ENCODE measurements at regions not wholly inside any gene's neighbourhood (a gene's known extent, or its start where the extent isn't known, plus 50 kb on each side); places are given as distances from the start of the nearest gene placed in this dataset.

DNA sequence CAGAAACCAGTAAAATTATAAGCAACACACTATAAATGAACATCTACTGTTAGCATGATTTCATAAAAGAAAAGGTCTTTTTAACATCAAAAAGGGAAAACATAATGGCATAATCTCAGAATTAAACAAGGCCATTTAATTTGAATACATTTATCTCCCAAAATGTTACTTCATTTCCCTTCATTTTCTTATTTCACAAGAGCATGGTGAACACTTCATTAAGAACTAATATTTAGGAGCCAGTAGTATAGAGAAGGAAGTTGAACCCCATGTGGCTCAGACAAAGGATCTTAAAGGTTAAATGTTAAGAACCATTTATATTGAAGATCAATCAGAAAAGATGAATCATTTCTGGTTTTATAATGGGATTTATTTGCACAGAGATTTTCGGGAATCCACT is 981.7 kb downstream of the TTLL7 start:
- no peak for DNase-seq
- intact Hi-C loops (cut with DNase I), result no loop called here

DNA sequence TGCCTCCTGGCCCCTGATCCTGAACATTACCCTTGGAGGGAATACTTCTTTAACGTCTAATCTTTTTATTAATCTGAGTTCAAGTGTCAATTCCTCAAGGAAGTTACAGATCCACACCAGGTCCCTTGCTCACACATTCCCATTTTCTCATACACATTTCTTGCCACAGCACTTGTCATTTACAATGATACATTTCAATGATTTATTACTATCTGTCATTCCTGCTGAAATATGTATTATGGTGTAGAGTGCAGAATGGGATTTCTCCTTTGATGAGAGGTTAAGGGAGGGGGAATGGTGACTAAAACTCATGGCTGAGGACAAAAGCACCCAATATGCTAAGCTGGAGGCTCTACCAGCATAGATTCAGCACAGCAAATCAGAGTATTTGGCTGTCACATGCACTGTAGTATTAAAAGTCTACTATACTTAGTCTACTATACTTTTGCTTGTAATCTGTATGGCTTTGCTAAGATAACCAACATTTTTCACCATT is 982.5 kb downstream of the TTLL7 start:
- no peak for DNase-seq
- intact Hi-C loops (cut with DNase I), result no loop called here

DNA sequence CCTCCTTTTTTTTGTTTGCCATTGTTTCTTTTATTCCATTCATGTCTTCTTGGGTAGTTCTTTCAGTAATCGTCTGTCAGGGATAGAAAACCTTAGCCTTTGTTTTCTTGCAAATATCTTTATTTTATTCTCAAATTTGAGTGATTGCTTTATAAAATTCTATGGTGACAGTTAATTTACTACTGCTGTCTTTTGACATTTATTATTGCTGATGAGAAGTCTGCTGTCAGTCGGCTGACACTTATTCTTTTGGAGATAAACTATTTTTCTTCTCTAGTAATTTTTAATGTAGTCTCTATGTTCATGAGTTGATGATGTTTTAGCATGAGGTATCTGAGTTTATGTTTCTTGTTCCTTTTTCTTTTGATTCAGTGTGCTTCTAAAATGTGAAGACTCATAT is 983.8 kb downstream of the TTLL7 start:
- no peak for DNase-seq
- intact Hi-C loops (cut with DNase I), result no loop called here

DNA sequence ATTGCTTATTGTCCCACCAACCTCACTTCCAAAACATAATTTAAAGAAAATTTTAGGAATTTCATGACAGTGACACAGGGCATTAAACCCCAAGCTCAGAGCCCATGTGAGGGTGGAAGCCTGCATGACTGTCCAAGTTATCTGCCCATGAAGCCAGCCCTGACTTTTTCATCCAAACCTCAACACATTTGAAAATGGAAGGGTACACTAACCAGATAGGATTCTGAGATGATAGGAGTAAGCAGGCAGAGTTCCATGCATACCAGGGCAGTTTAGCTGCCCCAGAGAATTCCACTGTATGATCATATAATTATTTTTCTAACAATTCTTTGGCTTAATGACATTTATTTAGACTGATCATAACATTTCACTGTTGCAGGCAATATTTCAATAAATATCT is 986.0 kb downstream of the TTLL7 start:
- intact Hi-C loops (cut with DNase I), result no loop called here

DNA sequence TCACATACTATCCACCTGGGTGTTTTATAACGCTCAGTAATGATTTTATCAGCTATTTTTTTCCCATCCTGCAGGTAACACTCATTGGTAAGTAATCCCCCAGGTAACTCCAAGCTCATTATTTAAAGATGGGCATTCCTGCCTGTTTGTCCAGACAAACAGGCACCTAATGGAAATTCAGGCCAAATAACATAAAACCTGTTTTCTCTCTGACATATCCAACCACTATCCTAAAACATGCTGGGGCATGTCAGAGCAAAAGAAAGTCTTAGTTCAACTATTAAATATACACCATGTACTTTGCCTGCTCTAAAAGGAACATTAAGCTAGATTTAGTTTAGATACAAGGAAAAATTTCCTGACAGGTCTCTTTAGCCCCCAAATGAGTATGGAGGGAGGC is 987.7 kb downstream of the TTLL7 start:
- DNase-seq, result no peak
- intact Hi-C loops (cut with DNase I), result no loop called here

More for the DNA sequence above, 986.0 kb downstream of the TTLL7 start:
- no peak for DNase-seq

DNA sequence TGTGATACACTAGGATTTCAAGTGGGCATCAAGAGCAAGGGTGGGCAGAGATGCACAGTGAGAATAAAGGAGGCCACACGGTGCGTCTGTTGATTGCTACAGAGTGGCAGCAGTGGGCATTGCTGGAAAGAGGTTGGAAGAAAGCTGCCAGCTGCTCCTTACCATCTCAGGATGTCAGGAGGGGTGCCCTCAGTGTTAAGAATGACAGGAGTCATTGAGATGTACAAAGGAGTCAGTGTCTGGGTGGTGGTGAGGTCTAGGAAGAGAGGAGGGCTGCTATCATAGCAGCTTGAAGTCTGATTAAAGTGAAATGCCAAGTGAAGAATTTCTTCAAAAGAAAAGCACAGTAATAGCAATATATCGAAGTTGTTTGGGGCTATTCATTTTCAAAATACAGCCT is 992.7 kb downstream of the TTLL7 start:
- peak in 1 of 10 donors; percentile 37 for DNase-seq
- intact Hi-C loops (cut with DNase I), result no loop called here

DNA sequence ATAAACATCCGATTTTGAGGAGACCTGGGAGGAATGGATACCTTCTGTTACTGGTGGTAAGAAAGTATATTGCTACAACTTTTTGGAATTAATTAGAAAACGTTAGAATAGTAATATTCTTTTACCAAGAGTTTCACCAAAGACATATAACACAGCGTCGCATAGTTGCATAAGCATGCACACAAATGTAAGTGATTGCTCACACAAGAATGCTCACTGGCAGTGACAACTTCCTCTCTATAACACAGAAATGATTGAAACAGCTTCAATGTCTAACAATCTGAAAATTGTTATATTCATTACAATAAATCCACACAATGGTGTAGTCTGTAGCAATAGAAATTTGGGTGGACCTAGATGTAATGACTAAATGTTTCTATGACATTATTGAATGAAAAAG is 998.6 kb downstream of the TTLL7 start:
- intact Hi-C loops (cut with DNase I), result no loop called here

DNA sequence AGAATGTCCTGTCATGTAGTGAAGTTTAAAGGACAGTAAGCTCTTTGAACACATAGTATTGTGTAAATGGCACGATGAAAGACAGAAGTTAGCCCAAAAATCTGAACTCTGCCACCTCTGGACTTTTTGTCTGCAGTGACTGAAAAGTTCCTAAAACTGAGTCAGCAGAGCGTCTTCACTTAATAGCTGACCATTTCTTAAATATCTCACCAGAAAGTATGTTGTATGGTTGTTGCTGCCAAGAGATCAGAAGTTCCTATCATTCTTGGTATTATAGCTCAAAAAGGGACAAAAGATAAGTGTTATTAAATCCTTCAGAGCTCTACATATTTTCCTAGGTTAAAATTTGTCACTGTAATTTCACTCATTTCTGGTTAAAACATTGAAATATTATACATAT is 1003.0 kb downstream of the TTLL7 start:
- intact Hi-C loops (cut with DNase I), result no loop called here
- no peak for DNase-seq

More for the DNA sequence above, 998.6 kb downstream of the TTLL7 start:
- DNase-seq, result no peak

DNA sequence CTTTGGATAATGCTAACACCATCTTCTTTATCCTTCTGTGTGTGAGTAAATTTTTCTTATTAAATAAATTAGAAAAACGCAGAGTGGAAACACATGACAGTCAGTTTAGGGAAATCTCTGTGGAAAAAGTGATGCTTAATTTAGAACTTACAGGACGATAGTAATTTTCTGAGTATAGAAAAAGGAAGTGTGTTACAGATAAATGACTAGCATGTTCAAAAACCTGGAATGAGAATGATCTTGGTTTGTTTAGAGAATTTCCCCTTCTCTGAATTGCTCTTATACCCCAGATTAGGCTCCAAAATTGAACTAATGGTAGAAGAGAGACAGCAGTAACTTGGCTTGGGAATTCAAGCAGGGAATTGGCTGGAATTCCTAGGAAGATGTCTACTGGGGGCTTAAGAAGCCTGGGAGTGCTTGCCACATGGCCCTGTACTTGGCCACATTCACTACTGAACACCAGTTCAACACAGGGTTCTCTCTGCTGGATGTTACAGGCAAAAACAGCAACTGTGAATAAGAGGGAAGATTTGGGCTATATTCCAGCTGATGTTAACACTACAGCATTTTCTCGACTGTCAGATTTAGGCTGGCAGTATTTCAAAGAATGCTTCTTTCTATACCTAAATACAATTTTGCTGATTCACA is 1004.2 kb downstream of the TTLL7 start:
- DNase-seq, result no peak
- intact Hi-C loops (cut with DNase I), result no loop called here

DNA sequence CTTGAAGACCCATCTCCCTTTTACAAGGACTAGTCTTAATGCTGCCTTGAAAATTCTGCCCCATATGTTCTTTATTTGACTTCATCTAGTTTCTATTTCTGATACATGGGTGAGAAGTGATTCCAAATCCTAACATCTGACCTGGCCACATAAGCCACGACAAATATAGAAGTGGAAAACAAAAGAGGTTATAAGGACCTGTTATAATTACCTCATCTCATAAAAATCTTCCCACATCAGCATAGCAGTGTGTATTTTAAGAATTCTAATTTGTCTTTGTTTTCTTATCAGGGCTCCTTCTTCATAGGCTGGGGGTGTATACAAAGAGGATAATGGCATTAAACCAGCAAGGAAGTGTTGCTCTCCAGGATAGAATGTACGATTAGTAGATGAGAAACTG is 1007.4 kb downstream of the TTLL7 start:
- intact Hi-C loops (cut with DNase I), result no loop called here

DNA sequence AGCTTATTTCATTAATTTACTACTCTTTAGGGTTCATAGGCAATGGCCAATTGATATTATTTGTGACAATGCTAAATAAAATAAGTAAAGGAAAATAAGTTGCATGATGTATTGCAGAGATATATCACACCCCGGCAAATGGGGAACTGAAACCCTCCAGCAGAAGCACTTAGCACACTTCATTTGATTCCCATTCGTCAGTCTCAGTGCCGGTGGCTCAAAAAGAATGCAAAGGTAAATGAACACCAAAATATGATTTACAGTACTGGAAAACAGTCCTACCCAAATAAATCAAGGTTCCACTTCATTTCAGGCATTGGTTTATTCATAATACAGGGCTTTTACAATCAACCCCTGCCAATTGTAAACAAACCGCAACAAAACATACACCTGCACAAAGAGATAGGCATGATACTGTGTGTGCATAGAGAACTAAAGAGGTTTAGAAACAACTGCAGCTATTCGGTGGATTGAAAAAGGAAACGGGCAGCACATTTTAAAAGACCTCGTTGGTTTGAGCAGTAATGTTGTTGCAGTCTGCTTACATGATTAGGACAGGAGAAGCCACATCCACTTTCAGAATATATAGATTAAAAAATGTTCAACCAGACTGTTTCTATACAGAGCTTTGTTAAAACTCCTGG is 1019.2 kb downstream of the TTLL7 start:
- intact Hi-C loops (cut with DNase I), result no loop called here
- DNase-seq, result no peak

More for the DNA sequence above, 1007.4 kb downstream of the TTLL7 start:
- no peak for DNase-seq

DNA sequence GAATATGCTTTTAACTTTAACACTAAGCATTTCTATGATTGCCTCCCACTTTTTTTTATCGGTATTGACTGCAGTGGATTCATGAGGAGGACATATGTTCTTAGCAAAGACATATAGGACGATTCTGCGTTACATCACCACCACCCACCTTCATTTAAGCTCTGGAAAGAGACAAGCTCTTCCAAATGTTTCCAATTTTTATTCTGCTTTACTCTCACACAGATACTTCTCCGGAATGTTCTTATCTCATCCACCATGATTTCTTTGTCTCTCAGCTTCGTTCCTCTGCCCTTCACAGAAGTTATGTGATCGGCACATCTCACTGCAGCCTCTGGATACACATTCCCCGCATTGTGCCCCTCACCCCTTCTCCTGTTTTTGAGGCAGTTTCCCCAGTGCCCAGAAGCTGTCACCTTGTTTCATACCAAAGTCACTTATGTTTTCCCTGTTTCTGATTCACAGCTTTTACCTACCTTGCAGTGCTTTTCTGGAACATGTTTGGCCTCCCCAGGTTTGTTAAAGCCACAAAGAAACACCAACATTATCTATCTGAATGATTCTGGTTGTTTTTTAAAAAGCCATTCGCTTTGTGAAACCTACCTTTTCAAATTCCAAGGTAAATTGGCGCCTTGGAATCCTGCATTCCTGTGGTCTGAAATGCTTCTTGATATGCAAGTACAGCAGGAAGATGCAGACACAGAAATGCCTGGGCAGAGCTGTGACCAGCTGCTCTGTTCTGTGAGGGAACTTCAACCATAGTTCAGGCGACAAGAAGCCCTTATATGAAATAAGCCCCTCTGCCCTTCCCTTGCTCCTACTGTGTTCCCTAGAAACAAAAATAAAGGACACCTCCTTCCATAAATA is 1020.2 kb downstream of the TTLL7 start:
- intact Hi-C loops (cut with DNase I), result no loop called here
- DNase-seq, result peak in 1 of 10 donors; percentile 5

DNA sequence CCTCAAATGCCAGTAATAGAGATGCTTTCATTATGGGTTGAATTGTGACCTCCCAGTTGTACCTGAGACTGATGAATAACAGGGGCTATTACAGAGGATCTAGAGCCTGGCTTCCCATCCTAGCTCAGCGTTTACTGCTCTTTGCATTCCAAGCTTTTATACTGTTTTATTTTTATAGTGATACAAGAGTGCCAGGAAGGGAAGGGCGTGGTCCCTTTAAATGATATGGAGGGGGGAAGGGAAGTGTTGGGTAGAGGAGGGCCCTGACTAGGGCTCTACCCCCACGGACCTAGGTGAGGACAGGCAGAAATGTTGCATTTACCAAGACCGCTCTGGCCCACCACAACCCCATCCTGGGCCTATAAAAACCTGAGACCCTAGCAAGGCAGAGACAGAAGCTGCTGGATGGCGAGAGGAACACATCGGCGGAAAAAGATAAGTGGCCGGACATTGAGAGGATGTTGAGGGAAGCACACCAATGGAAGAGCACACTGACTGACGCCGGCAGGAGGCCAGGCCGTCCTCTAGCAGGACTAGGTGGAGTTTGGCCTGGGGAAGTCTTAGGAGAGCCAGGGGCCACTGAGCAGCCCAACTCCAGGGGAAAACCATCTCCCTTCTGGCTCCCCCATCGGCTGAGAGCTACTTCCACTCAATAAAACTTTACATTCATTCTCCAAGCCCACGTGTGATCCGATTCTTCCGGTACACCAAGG is 1025.9 kb downstream of the TTLL7 start:
- peak in 1 of 10 donors; percentile 38 for DNase-seq
- intact Hi-C loops (cut with DNase I), result no loop called here

DNA sequence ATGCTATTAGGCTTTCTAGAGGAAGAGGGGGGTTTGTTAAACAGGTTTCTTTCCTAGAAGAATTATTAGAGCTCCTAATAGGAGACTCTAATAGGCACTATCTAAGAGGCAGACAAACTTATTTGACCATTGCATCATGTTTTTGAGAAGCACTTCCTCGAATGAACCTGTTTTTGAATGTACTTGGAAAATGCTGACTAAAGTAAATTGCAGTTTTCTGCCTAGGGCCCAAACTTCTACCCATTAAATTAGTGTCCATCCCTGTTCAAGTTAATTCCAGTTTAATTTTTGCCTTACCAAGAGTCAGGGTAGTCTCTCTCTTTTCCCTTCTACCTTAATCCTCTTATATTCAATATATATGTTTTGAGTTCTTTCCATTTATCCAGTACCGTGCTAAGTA is 1029.6 kb downstream of the TTLL7 start:
- no peak for DNase-seq
- intact Hi-C loops (cut with DNase I), result no loop called here

DNA sequence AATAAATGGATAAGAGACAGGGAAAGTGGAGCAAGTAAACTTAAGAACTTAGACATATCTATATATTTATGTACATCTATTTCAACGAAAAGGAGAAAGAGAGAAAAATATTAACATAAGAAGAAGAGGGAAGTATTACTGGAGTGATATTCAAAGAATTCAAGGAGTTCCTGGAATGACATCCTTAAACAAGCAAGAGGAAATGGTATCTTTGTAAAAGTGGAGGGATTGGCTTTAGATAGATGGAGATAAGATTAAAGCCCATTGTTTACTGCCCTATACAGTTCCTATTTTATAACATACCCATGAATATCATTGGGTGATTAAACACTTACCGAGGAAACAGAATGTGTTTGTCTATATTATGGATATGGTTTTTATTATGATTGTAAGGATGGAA is 1036.3 kb downstream of the TTLL7 start:
- no peak for DNase-seq
- intact Hi-C loops (cut with DNase I), result no loop called here

DNA sequence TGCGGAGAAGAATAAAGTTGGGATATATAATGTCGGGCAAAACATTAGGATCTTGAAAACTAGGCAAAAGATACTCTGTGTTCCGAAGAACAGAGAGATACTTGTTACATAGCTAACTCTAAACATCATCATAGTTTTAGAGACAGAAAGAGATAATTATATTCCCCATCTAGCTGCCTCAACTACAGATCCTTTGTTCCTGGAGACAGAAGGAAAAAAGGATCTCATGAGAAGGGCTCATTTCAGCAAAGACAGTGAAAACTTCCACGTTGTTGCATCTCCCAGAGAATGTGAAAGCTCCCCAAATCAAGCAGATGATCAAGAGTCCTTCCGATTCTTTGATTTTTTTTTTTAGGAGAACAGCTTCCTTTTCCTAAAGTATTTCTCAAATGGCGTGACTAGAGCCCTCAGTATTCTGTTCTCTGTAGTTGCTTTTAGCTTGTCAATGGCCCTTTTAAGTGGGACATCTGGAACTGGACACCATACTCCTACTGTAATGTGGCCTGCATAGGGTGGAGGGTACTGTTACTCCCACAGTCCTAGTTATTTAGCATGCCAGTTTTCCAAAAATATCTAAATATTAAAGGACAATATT is 1048.2 kb downstream of the TTLL7 start:
- intact Hi-C loops (cut with DNase I), result no loop called here
- no peak for DNase-seq

DNA sequence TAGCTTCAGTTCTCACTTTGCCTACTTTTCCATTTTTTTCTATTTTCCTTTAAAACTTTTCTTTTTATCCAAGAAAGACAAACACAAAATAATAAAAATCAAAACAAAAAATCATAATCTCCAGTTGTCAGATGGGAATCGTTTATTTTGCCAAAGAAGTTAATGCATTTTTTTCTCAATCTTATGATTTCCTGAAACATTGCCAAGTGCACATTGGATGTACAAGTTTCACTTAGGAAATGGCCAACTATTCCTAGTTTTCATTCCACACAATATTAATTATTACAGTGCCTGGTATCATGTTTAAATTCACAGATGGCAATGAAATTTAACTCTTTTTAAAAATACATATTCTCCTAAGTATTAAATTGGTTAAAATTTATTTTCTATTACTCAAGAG is 1050.5 kb downstream of the TTLL7 start:
- DNase-seq, result no peak
- intact Hi-C loops (cut with DNase I), result no loop called here

DNA sequence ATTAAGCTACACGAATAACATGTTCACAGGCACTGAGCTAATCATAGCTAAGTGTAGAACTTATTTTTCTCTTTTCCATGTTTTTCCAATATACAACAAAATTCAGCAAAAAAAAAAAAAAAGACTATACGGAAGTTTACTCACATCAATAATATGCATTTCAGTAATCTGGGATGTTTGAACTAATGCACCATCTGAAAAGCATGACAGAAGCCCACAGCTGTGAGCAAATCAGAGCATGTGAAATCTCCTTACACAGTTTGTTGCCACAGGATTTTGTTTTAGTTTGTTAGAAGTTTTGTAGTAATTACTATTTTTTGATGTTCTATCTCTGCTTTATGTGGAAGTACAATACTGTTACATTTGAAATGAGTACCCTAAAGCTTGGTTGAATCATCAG is 1051.7 kb downstream of the TTLL7 start:
- no peak for DNase-seq
- intact Hi-C loops (cut with DNase I), result no loop called here

DNA sequence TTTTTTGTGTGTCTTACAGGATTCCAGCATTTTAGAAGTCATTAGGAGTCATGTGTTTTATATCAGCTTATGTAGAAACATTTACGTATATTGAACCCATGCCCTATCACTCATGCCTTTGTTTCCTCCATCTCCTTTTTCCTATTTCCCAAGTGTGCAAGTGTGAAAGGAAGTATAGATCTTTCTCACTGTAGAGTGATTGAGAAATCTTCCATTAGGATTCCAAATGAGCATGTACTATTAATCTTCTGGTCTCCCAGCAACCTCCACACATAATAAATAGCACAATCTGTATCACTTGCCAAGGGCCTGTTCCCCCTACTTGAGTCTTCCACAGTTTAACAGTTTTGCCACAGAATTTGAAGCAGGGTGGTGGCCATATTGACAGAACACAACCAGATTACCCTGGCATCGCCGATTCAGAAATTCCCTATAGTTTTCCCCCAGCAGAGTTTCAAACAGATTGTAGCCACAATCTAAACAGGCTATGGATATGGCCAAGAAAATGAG is 1052.8 kb downstream of the TTLL7 start:
- DNase-seq, result no peak
- intact Hi-C loops (cut with DNase I), result no loop called here

DNA sequence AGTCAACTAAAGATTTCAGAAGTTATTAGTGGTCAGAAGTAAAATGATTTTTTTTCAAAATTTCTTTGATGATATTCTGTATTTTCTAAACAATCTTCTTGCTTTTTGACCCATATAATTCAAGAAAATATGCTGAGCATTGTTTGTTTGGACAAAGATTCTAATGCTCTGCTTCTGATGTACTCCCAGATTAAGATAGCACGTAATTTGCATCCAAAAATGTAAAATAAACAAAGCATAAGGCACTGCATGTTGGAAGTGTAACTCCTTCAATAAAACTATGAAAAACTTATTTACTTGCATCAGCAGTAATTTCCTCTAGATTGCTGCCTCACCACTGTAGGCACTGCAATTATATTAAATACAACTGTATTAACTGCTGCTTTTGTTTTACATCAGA is 1054.1 kb downstream of the TTLL7 start:
- DNase-seq, result no peak
- intact Hi-C loops (cut with DNase I), result no loop called here

All from posterior cingulate gyrus (tissue), 11 donors.